ENCODE measurements at regions not wholly inside any gene's neighbourhood (a gene's known extent, or its start where the extent isn't known, plus 50 kb on each side); places are given as distances from the start of the nearest gene placed in this dataset.

DNA sequence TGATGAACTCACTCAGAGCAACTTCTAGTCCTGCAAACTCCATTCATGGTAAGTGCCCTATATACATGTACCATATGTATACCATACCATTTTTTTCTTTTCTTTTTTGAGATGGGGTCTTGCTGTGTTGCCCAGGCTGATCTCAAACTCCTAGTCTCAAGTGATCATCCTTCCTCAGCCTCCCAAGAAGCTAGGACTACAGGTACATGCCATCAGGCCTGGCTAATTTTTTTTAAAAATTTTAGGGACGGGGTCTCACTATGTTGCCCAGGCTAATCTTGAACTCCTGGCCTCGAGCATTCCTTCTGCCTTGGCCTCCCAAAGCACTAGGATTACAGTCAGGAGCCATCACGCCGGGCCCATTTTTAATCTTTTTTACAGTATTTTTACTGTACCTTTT is 67.3 kb upstream of the MFGE8 start:
- DNase-seq (ENCODE audit: low read depth, low spot score) (no peak), FAIRE-seq (no peak)
- Histone ChIP-seq H3K79me2 (ENCODE audit: control insufficient read depth, insufficient read depth, low read length) (no peaks in the 10 kb centered on the region), H2AFZ (ENCODE audit: control insufficient read depth, low read length) (no peak overlapping the region), H3K4me2 (ENCODE audit: control insufficient read depth, extremely low read depth, insufficient read depth, low read depth, low read length) (no peak overlapping the region), H3K9me3 (ENCODE audit: control insufficient read depth, low read depth, low read length) (no peaks in the 10 kb centered on the region), H3K4me1 (ENCODE audit: control insufficient read depth, extremely low read depth, insufficient read depth, low read length) (no peaks in the 10 kb centered on the region), H3K27ac (ENCODE audit: control insufficient read depth, insufficient read depth, low read length) (no peak overlapping the region), H4K20me1 (ENCODE audit: control insufficient read depth, extremely low read depth, insufficient read depth, low read length) (no peaks in the 10 kb centered on the region), H3K36me3 (ENCODE audit: control insufficient read depth in 2 of 2, extremely low read depth in 1 of 2, insufficient read depth in 2 of 2, low read length in 2 of 2) (no peaks in the 10 kb centered on the region), H3K4me3 (ENCODE audit: control insufficient read depth in 2 of 3, extremely low read depth in 1 of 3, insufficient read depth in 2 of 3, low read depth in 1 of 3, low read length in 3 of 3) (no peak overlapping the region), H3K9ac (ENCODE audit: control insufficient read depth, extremely low read depth, insufficient read depth, low read length) (no peak overlapping the region), H3K9me1 (ENCODE audit: control insufficient read depth, extremely low read depth, insufficient read depth, low read length) (no peaks in the 10 kb centered on the region), H3K27me3 (ENCODE audit: control insufficient read depth, extremely low read depth, insufficient read depth, low read length) (no peaks in the 10 kb centered on the region)
- dilution Hi-C loops (cut with MboI; ENCODE audit: extremely low pct_ligation_motif_present, low sequenced_read_pairs) = no loop called here
- TF ChIP-seq EZH2 (IDR thresholded peaks at IDR 0.05; ENCODE audit: low read length) = no peak
- TF ChIP-seq, protein P1, sequence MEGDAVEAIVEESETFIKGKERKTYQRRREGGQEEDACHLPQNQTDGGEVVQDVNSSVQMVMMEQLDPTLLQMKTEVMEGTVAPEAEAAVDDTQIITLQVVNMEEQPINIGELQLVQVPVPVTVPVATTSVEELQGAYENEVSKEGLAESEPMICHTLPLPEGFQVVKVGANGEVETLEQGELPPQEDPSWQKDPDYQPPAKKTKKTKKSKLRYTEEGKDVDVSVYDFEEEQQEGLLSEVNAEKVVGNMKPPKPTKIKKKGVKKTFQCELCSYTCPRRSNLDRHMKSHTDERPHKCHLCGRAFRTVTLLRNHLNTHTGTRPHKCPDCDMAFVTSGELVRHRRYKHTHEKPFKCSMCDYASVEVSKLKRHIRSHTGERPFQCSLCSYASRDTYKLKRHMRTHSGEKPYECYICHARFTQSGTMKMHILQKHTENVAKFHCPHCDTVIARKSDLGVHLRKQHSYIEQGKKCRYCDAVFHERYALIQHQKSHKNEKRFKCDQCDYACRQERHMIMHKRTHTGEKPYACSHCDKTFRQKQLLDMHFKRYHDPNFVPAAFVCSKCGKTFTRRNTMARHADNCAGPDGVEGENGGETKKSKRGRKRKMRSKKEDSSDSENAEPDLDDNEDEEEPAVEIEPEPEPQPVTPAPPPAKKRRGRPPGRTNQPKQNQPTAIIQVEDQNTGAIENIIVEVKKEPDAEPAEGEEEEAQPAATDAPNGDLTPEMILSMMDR (optimal IDR thresholded peaks at IDR 0.05 in 1 of 3, IDR thresholded peaks at IDR 0.05 in 1 of 3, conservative IDR thresholded peaks at IDR 0.05 in 1 of 3; ENCODE audit: extremely low read depth in 1 of 3, insufficient read depth in 2 of 3, low read length in 3 of 3) = no peak

- Histone ChIP-seq H3K27ac (ENCODE audit: control insufficient read depth, insufficient read depth, low read length) (no peak overlapping the region), H3K4me3 (ENCODE audit: control insufficient read depth in 2 of 3, extremely low read depth in 1 of 3, insufficient read depth in 2 of 3, low read depth in 1 of 3, low read length in 3 of 3) (no peak overlapping the region), H3K27me3 (ENCODE audit: control insufficient read depth, extremely low read depth, insufficient read depth, low read length) (no peaks in the 10 kb centered on the region), H3K9me1 (ENCODE audit: control insufficient read depth, extremely low read depth, insufficient read depth, low read length) (no peaks in the 10 kb centered on the region), H2AFZ (ENCODE audit: control insufficient read depth, low read length) (no peak overlapping the region), H3K36me3 (ENCODE audit: control insufficient read depth in 2 of 2, extremely low read depth in 1 of 2, insufficient read depth in 2 of 2, low read length in 2 of 2) (no peaks in the 10 kb centered on the region), H3K9ac (ENCODE audit: control insufficient read depth, extremely low read depth, insufficient read depth, low read length) (no peak overlapping the region), H3K4me1 (ENCODE audit: control insufficient read depth, extremely low read depth, insufficient read depth, low read length) (no peaks in the 10 kb centered on the region), H4K20me1 (ENCODE audit: control insufficient read depth, extremely low read depth, insufficient read depth, low read length) (no peaks in the 10 kb centered on the region), H3K9me3 (ENCODE audit: control insufficient read depth, low read depth, low read length) (no peaks in the 10 kb centered on the region), H3K79me2 (ENCODE audit: control insufficient read depth, insufficient read depth, low read length) (no peaks in the 10 kb centered on the region), H3K4me2 (ENCODE audit: control insufficient read depth, extremely low read depth, insufficient read depth, low read depth, low read length) (no peak overlapping the region)
- no peak for TF ChIP-seq EZH2 (IDR thresholded peaks at IDR 0.05; ENCODE audit: low read length)
- TF ChIP-seq, protein P1 (optimal IDR thresholded peaks at IDR 0.05 in 1 of 3, IDR thresholded peaks at IDR 0.05 in 1 of 3, conservative IDR thresholded peaks at IDR 0.05 in 1 of 3; ENCODE audit: extremely low read depth in 1 of 3, insufficient read depth in 2 of 3, low read length in 3 of 3) = no peak
- FAIRE-seq = no peak
- no peak for DNase-seq (ENCODE audit: low read depth, low spot score)
- dilution Hi-C loops (cut with MboI; ENCODE audit: extremely low pct_ligation_motif_present, low sequenced_read_pairs) = no loop called here
Measured at GRCh38 chr15:88981244-88982215, 68.4 kb upstream of the MFGE8 start.

Measured in keratinocyte (primary cell).